Loucy (cell line): ENCODE measurements at regions not wholly inside any gene's neighbourhood (a gene's known extent, or its start where the extent isn't known, plus 50 kb on each side); places are given as distances from the start of the nearest gene placed in this dataset.

Experiments
- H2AFZ ChIP-seq: fragments of 200-600 bp; sonication (generic); 2 replicates; pipeline ENCODE4 v1.6.0; 2016; ENCODE audit warnings: antibody characterized with exemption, mild to moderate bottlenecking, low read length, moderate library complexity
- H3F3A ChIP-seq: fragments of 200-600 bp; 2 replicates; pipeline ENCODE4 v1.6.0; 2016; ENCODE audit warnings: antibody characterized with exemption, low read depth, mild to moderate bottlenecking
- H3K27me3 ChIP-seq: fragments of 200-600 bp; sonication (generic); 2 replicates; pipeline ENCODE4 v1.6.1; 2014; ENCODE audit warnings: low read length, mild to moderate bottlenecking; ENCODE audit not compliant: insufficient read depth, poor library complexity, severe bottlenecking
- H3K36me3 ChIP-seq: fragments of 200-600 bp; sonication (generic); 2 replicates; pipeline ENCODE4 v1.6.1; 2016; ENCODE audit warnings: low read length; ENCODE audit not compliant: insufficient read depth
- H3K4me1 ChIP-seq: fragments of 200-600 bp; sonication (generic); 2 replicates; pipeline ENCODE4 v1.5.1; 2014; ENCODE audit warnings: low read length, mild to moderate bottlenecking; ENCODE audit not compliant: insufficient read depth, poor library complexity, severe bottlenecking
- H3K4me2 ChIP-seq: fragments of 200-600 bp; sonication (generic); 2 replicates; pipeline ENCODE4 v1.6.0; 2014; ENCODE audit warnings: antibody characterized with exemption, low read length, low read depth, mild to moderate bottlenecking; ENCODE audit not compliant: poor library complexity, severe bottlenecking
- H3K4me3 ChIP-seq: fragments of 200-600 bp; sonication (generic); 2 replicates; pipeline ENCODE4 v1.5.1; 2014; ENCODE audit warnings: low read length, mild to moderate bottlenecking, mixed read lengths; ENCODE audit not compliant: poor library complexity, severe bottlenecking
- H3K79me2 ChIP-seq: fragments of 200-600 bp; sonication (generic); 2 replicates; pipeline ENCODE4 v1.6.1; 2014; ENCODE audit warnings: low read length; ENCODE audit not compliant: insufficient read depth
- H3K9ac ChIP-seq: fragments of 200-600 bp; sonication (generic); 2 replicates; pipeline ENCODE4 v1.6.0; 2014; ENCODE audit warnings: mild to moderate bottlenecking, low read depth, low read length, moderate library complexity; ENCODE audit not compliant: poor library complexity, severe bottlenecking
- H3K9me2 ChIP-seq: fragments of 200-600 bp; sonication (generic); replicated peaks from 2 replicates; pipeline ENCODE4 v1.6.1; 2016; ENCODE audit warnings: low read depth, low read length, mixed read lengths
- H3K9me3 ChIP-seq: fragments of 200-600 bp; sonication (generic); 2 replicates; pipeline ENCODE4 v1.6.1; 2014; ENCODE audit warnings: mild to moderate bottlenecking, antibody characterized with exemption, low read length, low read depth; ENCODE audit not compliant: insufficient read depth
- H4K20me1 ChIP-seq: fragments of 200-600 bp; sonication (generic); 2 replicates; pipeline ENCODE4 v1.6.0; 2014; ENCODE audit warnings: antibody characterized with exemption, low read length, mild to moderate bottlenecking; ENCODE audit not compliant: insufficient read depth, poor library complexity, severe bottlenecking
- EZH2phosphoT487 ChIP-seq: fragments of 200-600 bp; IDR thresholded peaks from 2 replicates; pipeline ENCODE4 v1.6.1; 2018; ENCODE audit warnings: antibody characterized with exemption, mild to moderate bottlenecking, moderate library complexity, borderline replicate concordance
- TF ChIP-seq, protein P1 (sequence below): fragments of 200-600 bp; sonication (generic); conservative IDR thresholded peaks from 2 replicates; pipeline ENCODE4 v1.5.1; 2014; ENCODE audit warnings: mild to moderate bottlenecking, antibody characterized with exemption, low read length

- H4K20me1 ChIP-seq = no peaks in the 10 kb centered on the region
- H3K4me2 ChIP-seq = no peak overlapping the region
- no peaks in the 10 kb centered on the region for H3K27me3 ChIP-seq
- no peaks in the 10 kb centered on the region for H3K4me1 ChIP-seq
- no peak for TF ChIP-seq EZH2phosphoT487
- TF ChIP-seq, protein P1, sequence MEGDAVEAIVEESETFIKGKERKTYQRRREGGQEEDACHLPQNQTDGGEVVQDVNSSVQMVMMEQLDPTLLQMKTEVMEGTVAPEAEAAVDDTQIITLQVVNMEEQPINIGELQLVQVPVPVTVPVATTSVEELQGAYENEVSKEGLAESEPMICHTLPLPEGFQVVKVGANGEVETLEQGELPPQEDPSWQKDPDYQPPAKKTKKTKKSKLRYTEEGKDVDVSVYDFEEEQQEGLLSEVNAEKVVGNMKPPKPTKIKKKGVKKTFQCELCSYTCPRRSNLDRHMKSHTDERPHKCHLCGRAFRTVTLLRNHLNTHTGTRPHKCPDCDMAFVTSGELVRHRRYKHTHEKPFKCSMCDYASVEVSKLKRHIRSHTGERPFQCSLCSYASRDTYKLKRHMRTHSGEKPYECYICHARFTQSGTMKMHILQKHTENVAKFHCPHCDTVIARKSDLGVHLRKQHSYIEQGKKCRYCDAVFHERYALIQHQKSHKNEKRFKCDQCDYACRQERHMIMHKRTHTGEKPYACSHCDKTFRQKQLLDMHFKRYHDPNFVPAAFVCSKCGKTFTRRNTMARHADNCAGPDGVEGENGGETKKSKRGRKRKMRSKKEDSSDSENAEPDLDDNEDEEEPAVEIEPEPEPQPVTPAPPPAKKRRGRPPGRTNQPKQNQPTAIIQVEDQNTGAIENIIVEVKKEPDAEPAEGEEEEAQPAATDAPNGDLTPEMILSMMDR = no peak
- no peaks in the 10 kb centered on the region for H3F3A ChIP-seq
- H3K4me3 ChIP-seq = no peak overlapping the region
- no peaks in the 10 kb centered on the region for H3K36me3 ChIP-seq
- H3K79me2 ChIP-seq = no peaks in the 10 kb centered on the region
- H3K9me3 ChIP-seq = no peaks in the 10 kb centered on the region
- no peak overlapping the region for H3K9ac ChIP-seq
- H2AFZ ChIP-seq = no peak overlapping the region
- H3K9me2 ChIP-seq = no peaks in the 10 kb centered on the region
These were observed 413.7 kb upstream of the FAT3 start for GRCh38 chr11:91810871-91811270.

DNA sequence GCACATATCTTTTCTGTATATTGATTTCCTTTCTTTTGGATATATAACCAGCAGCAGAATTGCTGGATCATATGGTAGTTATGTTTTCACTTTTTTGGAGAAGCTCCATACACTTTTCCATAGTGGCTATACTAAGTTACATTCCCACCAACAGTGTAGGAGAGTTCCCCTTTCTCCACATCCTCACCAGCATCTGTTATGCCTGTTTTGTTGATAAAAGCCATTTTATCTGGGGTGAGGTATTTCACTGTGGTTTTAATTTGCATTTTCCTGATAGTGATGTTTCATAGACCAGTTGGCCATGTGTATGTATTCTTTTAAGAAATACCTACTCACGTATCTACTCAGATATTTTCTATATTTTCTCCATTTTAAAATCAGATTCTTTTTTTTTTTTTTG, 419.3 kb upstream of the FAT3 start:
- Histone ChIP-seq H2AFZ (no peak overlapping the region), H3K4me3 (no peak overlapping the region), H4K20me1 (no peaks in the 10 kb centered on the region), H3K9ac (no peak overlapping the region), H3K9me2 (no peaks in the 10 kb centered on the region), H3F3A (no peaks in the 10 kb centered on the region), H3K36me3 (no peaks in the 10 kb centered on the region), H3K27me3 (no peaks in the 10 kb centered on the region), H3K4me2 (no peak overlapping the region), H3K4me1 (peaks cover 22% of the 10 kb centered on the region), H3K79me2 (no peaks in the 10 kb centered on the region), H3K9me3 (no peaks in the 10 kb centered on the region)
- no peak for TF ChIP-seq EZH2phosphoT487
- TF ChIP-seq, protein P1 = no peak

GRCh38 chr11:91804042-91804441, 420.6 kb upstream of the FAT3 start:
- Histone ChIP-seq H3K36me3 (no peaks in the 10 kb centered on the region), H3K9ac (no peak overlapping the region), H3K4me2 (no peak overlapping the region), H3F3A (no peaks in the 10 kb centered on the region), H2AFZ (0 out of 2 replicates have a peak overlapping the region, but pooled peaks have one; percentile 10), H4K20me1 (no peaks in the 10 kb centered on the region), H3K4me3 (no peak overlapping the region), H3K9me3 (no peaks in the 10 kb centered on the region), H3K79me2 (no peaks in the 10 kb centered on the region), H3K27me3 (no peaks in the 10 kb centered on the region), H3K4me1 (peaks cover 22% of the 10 kb centered on the region), H3K9me2 (no peaks in the 10 kb centered on the region)
- TF ChIP-seq, protein P1 = no peak
- no peak for TF ChIP-seq EZH2phosphoT487
